Parathyroid adenoma (tissue), 2 donors: ENCODE measurements at regions not wholly inside any gene's neighbourhood (a gene's known extent, or its start where the extent isn't known, plus 50 kb on each side); places are given as distances from the start of the nearest gene placed in this dataset.

Source experiments
- H2AFZ ChIP-seq: fragments of 300-600 bp; sonication (generic); one replicate; pipeline ENCODE4 v1.7.0; 2017; ENCODE audit warnings: antibody characterized with exemption, mild to moderate bottlenecking
- H3K27ac ChIP-seq: fragments of 300-600 bp; sonication (generic); one replicate; pipeline ENCODE4 v1.7.0; 2017
- H3K27me3 ChIP-seq: fragments of 300-600 bp; sonication (generic); one replicate; pipeline ENCODE4 v1.7.0; 2017; ENCODE audit warnings: low read length; ENCODE audit not compliant: control insufficient read depth, insufficient read depth
- H3K36me3 ChIP-seq: fragments of 300-600 bp; sonication (generic); one replicate; pipeline ENCODE4 v1.7.0; 2017; ENCODE audit warnings: low read length; ENCODE audit not compliant: control insufficient read depth, insufficient read depth
- H3K4me1 ChIP-seq: fragments of 300-600 bp; sonication (generic); one replicate; pipeline ENCODE4 v1.7.0; 2017; ENCODE audit warnings: control low read depth
- H3K4me2 ChIP-seq: fragments of 300-600 bp; sonication (generic); one replicate; pipeline ENCODE4 v1.7.0; 2017; ENCODE audit warnings: low read length
- H3K4me3 ChIP-seq: fragments of 300-600 bp; sonication (generic); one replicate; pipeline ENCODE4 v1.7.0; 2017; ENCODE audit warnings: low read depth, low read length
- H3K79me2 ChIP-seq: fragments of 300-600 bp; sonication (generic); one replicate; pipeline ENCODE4 v1.7.0; 2017; ENCODE audit warnings: control low read depth
- H3K9ac ChIP-seq: fragments of 300-600 bp; sonication (generic); one replicate; pipeline ENCODE4 v1.7.0; 2017; ENCODE audit warnings: mild to moderate bottlenecking
- H3K9me3 ChIP-seq: fragments of 300-600 bp; sonication (generic); one replicate; pipeline ENCODE4 v1.7.0; 2017; ENCODE audit warnings: low read length; ENCODE audit not compliant: control insufficient read depth
- CTCF ChIP-seq: fragments of 300-600 bp; sonication (generic); IDR thresholded peaks from one replicate; pipeline ENCODE4 v1.7.0; 2017; ENCODE audit warnings: antibody characterized with exemption, mild to moderate bottlenecking
- donor health status: primary hyperparathyroidism.

- H3K4me1 ChIP-seq = no peaks in the 10 kb centered on the region
- peaks cover 19% of the 10 kb centered on the region for H3K79me2 ChIP-seq
- H3K4me2 ChIP-seq = no peak overlapping the region
- H2AFZ ChIP-seq = no peak overlapping the region
- no peak overlapping the region for H3K9ac ChIP-seq
- H3K27ac ChIP-seq = no peak overlapping the region
- H3K36me3 ChIP-seq = no peaks in the 10 kb centered on the region
- TF ChIP-seq CTCF = no peak
- H3K4me3 ChIP-seq = no peak overlapping the region
- H3K27me3 ChIP-seq = no peaks in the 10 kb centered on the region
- H3K9me3 ChIP-seq = no peaks in the 10 kb centered on the region
Observed at GRCh38 chr4:41389356-41389755, 132.6 kb downstream of the UCHL1 start.

GRCh38 chr4:41390661-41391060 is 133.9 kb downstream of the UCHL1 start:
- no peaks in the 10 kb centered on the region for H3K9me3 ChIP-seq
- no peak overlapping the region for H3K4me2 ChIP-seq
- TF ChIP-seq CTCF = no peak
- H3K36me3 ChIP-seq = no peaks in the 10 kb centered on the region
- H3K27ac ChIP-seq = no peak overlapping the region
- no peaks in the 10 kb centered on the region for H3K27me3 ChIP-seq
- no peak overlapping the region for H3K9ac ChIP-seq
- H2AFZ ChIP-seq = no peak overlapping the region
- H3K4me3 ChIP-seq = no peak overlapping the region
- no peaks in the 10 kb centered on the region for H3K4me1 ChIP-seq
- H3K79me2 ChIP-seq = peaks cover 19% of the 10 kb centered on the region

- Histone ChIP-seq H3K27ac (no peak overlapping the region), H3K27me3 (no peaks in the 10 kb centered on the region), H3K4me3 (no peak overlapping the region), H2AFZ (no peak overlapping the region), H3K36me3 (no peaks in the 10 kb centered on the region), H3K9me3 (no peaks in the 10 kb centered on the region), H3K4me1 (no peaks in the 10 kb centered on the region), H3K9ac (no peak overlapping the region), H3K79me2 (peaks cover 19% of the 10 kb centered on the region), H3K4me2 (no peak overlapping the region)
- no peak for TF ChIP-seq CTCF
Observed at GRCh38 chr4:41391271-41391670, 134.5 kb downstream of the UCHL1 start.

- no peak overlapping the region for H3K27ac ChIP-seq
- H3K4me3 ChIP-seq = no peak overlapping the region
- TF ChIP-seq CTCF = no peak
- H3K4me2 ChIP-seq = no peak overlapping the region
- no peak overlapping the region for H2AFZ ChIP-seq
- no peaks in the 10 kb centered on the region for H3K27me3 ChIP-seq
- no peaks in the 10 kb centered on the region for H3K9me3 ChIP-seq
- no peaks in the 10 kb centered on the region for H3K4me1 ChIP-seq
- H3K9ac ChIP-seq = no peak overlapping the region
- no peaks in the 10 kb centered on the region for H3K36me3 ChIP-seq
- H3K79me2 ChIP-seq = peaks cover 12% of the 10 kb centered on the region
Observed at GRCh38 chr4:41394481-41394894, 137.8 kb downstream of the UCHL1 start.

GRCh38 chr4:41396214-41396613 is 139.5 kb downstream of the UCHL1 start:
- H3K79me2 ChIP-seq = peaks cover 3% of the 10 kb centered on the region
- no peak overlapping the region for H3K27ac ChIP-seq
- no peaks in the 10 kb centered on the region for H3K4me1 ChIP-seq

More at GRCh38 chr4:41396214-41396613, 139.5 kb downstream of the UCHL1 start:
- no peak for TF ChIP-seq CTCF
- Histone ChIP-seq H3K9me3 (no peaks in the 10 kb centered on the region), H2AFZ (no peak overlapping the region), H3K4me3 (no peak overlapping the region), H3K27me3 (no peaks in the 10 kb centered on the region), H3K4me2 (no peak overlapping the region), H3K36me3 (no peaks in the 10 kb centered on the region), H3K9ac (no peak overlapping the region)
